T-helper 2 cell treated with Interferon-gamma antibody and Interleukin-4, amounts not matched to agents 5 μg/mL and 100 μg/mL, for 36 hours (primary cell): ENCODE measurements at regions not wholly inside any gene's neighbourhood (a gene's known extent, or its start where the extent isn't known, plus 50 kb on each side); places are given as distances from the start of the nearest gene placed in this dataset.

Source experiments
- DNase-seq: peaks from one replicate; pipeline ENCODE4 v3.0.0; 2021; ENCODE audit warnings: low spot score
- H3K27ac Mint-ChIP-seq: one replicate; pipeline ENCODE4 v1.8.0; 2021; ENCODE audit warnings: mild to moderate bottlenecking, mixed read lengths
- H3K27me3 Mint-ChIP-seq: one replicate; pipeline ENCODE4 v1.8.0; 2021; ENCODE audit warnings: low read depth, mixed read lengths
- H3K36me3 Mint-ChIP-seq: one replicate; pipeline ENCODE4 v1.8.0; 2021; ENCODE audit warnings: low read depth, mixed read lengths
- H3K4me1 Mint-ChIP-seq: one replicate; pipeline ENCODE4 v1.8.0; 2021; ENCODE audit warnings: low read depth, mixed read lengths
- H3K4me3 Mint-ChIP-seq: one replicate; pipeline ENCODE4 v1.8.0; 2022; ENCODE audit warnings: mild to moderate bottlenecking, moderate library complexity, mixed read lengths
- H3K9me3 Mint-ChIP-seq: one replicate; pipeline ENCODE4 v1.8.0; 2021; ENCODE audit warnings: mixed read lengths

DNA sequence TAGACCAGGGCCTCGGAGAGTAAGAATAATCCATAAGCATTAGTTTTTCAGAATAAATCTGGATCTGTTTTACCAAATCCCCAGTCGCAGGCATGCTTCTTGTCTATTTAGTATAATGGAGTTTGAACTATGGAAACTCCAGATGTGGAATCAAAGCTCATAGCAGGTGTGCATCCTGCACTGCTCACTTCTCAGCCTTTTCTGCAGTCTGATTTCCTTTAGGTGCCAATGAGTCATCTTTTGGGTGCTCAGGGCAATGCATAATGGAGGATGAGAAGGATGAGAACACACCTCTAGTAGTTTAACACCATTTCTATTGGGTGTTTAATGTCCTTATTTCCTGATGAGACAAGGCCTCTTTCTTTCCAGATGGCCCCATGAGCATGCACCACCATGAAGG lies 961.2 kb downstream of the TMEM121 start:
- Mint-ChIP-seq H3K4me1 (peaks cover 28% of the 10 kb centered on the region), H3K36me3 (no peaks in the 10 kb centered on the region), H3K4me3 (no peak overlapping the region), H3K27me3 (no peaks in the 10 kb centered on the region), H3K9me3 (no peaks in the 10 kb centered on the region), H3K27ac (no peak overlapping the region)
- DNase-seq: no peak

DNA sequence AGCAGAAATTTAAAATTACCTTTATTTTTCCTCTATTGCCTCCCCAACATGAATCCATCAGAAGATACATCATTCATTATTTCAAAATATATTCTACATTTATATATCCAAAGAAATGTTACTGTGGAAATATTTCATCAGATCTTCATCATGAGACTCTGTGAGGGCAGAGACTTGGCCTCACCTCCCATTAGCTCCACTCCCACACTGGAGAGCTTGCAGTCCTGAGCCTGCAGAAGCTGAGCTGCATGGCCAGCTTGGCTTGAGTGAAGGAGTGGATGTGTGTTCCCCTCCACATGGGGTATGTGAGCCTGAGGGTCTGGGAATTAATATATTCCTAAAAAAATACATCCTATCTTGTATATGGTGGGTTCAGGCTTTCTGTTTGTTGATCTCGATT lies 961.9 kb downstream of the TMEM121 start:
- H3K36me3 Mint-ChIP-seq: no peaks in the 10 kb centered on the region
- DNase-seq: no peak
- H3K4me1 Mint-ChIP-seq: peaks cover 28% of the 10 kb centered on the region
- no peak overlapping the region for H3K4me3 Mint-ChIP-seq
- H3K27me3 Mint-ChIP-seq: no peaks in the 10 kb centered on the region
- H3K27ac Mint-ChIP-seq: no peak overlapping the region
- no peaks in the 10 kb centered on the region for H3K9me3 Mint-ChIP-seq

DNA sequence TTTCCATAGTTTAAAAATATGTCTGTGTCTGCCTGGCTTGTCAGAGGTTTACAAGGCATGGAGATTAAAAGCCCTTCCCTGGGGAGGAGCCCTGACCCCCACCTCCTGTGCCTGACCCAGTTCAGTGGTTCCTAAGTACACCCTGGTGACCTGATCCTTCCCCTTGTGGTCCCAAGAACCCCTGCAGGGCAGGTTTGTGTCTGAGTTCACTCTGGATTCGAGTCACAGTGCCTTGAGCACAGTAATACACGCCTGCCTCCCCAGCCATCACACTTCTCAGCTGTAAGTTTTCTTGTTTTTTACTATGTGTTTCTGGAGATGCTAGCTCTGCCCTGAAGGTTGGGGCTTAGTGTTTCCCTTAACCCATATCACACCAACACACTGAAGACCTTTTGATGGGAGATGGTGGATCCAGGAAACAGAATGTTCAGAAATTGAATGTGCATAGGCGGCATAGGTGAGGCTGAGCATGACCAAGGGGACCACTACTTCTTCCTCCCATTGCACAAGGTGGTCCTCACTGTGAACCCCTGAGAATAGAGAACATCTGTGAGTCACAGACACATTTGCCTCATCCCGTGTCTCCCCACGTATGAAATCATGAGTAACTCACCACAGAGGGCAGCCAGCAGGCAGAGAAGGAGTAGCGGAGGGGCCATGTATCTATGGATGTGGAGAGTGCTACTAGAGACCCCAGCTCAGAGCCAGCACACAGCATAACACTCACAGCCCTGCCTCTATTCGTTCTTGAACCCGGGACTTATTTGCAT lies 962.9 kb downstream of the TMEM121 start:
- Mint-ChIP-seq H3K4me3 (peak overlapping the region; percentile 14), H3K36me3 (no peaks in the 10 kb centered on the region), H3K4me1 (peaks cover 33% of the 10 kb centered on the region), H3K27ac (peak overlapping the region; percentile 27), H3K27me3 (peaks cover 4% of the 10 kb centered on the region), H3K9me3 (no peaks in the 10 kb centered on the region)
- DNase-seq: peak; percentile 53

DNA sequence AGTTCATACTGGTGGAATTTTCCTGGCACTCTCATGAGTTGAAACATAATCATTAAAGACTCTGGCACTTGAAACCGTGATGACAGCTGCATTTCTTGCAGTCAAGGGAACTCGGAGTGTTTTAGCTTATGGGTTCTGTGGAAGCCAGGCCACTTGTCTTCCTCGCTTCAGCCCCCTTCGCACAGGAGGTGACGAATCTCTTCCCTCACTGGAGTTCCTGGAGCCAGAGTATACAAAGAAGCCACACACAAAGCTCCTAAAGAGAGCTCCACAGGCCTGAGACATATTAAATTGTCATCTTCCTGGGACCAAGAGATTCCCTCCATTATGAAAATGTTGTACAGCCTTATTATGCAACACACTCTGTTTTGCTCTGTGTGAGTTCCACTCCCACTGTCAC lies 964.1 kb downstream of the TMEM121 start:
- Mint-ChIP-seq H3K27ac (no peak overlapping the region), H3K4me1 (peaks cover 34% of the 10 kb centered on the region), H3K36me3 (no peaks in the 10 kb centered on the region), H3K27me3 (peaks cover 5% of the 10 kb centered on the region), H3K9me3 (no peaks in the 10 kb centered on the region), H3K4me3 (no peak overlapping the region)
- DNase-seq: no peak

DNA sequence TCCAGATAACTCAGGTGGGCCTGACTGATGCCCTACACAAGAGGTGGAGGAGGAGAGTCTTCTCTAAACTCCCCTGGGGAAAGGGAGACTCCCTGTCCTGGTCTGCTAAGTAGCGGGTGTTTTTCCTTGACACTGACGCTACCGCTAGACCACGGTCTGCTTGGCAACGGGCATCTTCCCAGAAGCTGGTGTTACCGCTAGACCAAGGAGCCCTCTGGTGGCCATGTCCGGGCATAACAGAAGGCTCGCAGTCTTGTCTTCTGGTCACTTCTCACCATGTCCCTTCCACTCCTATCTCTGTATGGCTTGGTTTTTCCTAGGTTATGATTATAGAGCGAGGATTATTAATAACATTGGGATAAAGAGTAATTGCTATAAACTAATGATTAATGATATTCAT lies 965.5 kb downstream of the TMEM121 start:
- Mint-ChIP-seq H3K9me3 (no peaks in the 10 kb centered on the region), H3K27me3 (peaks cover 11% of the 10 kb centered on the region)
- DNase-seq: no peak

DNA sequence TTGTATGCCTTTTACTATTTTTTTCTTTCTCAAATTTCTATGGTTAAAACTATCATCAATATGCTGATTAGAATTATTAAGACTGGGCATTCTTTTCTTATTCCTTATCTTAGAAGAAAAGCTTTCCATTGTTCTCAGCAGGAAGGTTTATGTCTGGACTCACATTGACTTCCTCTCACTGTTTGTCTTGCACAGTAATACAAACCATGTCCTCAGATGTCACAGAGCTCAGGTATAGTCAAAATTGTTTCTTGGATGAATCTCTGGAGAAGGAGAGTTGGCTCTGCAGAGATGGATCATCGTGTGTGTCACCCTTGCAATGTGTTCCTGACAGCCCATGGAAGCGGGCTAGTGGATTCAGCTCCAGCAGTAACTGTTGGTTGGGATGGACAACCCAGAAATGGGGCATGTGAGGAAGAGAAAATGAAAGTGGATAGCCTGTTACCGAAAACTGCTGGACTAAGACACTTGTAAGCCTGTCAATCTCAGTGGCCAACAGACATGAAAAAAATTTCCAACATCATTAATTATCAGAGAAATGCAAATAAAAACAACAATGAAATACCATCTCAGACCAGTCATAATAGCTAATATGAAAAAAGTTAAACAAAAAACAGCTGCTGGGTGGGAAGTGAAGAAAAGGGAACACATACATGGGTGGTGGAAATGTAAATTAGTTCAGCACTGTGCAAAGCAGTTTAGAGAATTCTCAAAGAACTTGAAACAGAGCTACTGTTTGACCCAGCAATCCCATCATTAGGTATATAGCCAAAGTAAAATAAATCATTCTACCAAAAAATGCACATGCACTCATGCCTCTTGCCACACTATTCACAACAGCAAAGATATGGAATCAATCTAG lies 967.8 kb downstream of the TMEM121 start:
- H3K27me3 Mint-ChIP-seq: peaks cover 15% of the 10 kb centered on the region
- H3K36me3 Mint-ChIP-seq: no peaks in the 10 kb centered on the region
- no peaks in the 10 kb centered on the region for H3K9me3 Mint-ChIP-seq
- peaks cover 11% of the 10 kb centered on the region for H3K4me1 Mint-ChIP-seq
- no peak for DNase-seq
- no peak overlapping the region for H3K27ac Mint-ChIP-seq
- peak overlapping the region; percentile 78 for H3K4me3 Mint-ChIP-seq

More for the DNA sequence above, 965.5 kb downstream of the TMEM121 start:
- no peak overlapping the region for H3K4me3 Mint-ChIP-seq
- no peaks in the 10 kb centered on the region for H3K36me3 Mint-ChIP-seq
- H3K4me1 Mint-ChIP-seq: peaks cover 32% of the 10 kb centered on the region
- no peak overlapping the region for H3K27ac Mint-ChIP-seq

DNA sequence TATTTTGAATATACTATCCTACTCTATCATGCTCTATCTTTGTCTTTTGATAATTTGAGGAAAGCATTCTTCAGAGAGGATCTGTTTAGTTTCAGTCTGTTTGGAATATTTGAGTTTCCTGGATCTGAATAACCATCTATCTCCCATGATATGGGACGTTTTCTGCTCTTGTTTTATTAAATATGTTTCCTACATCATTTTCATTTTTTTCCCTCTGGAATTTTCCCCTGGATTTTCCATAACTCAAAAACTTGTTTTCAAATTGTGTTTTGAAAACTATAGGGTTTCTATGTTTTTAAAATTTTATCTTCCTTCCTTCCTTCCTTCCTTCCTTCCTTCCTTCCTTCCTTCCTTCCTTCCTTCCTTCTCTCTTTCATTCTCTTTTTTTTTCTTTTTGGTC lies 974.2 kb downstream of the TMEM121 start:
- H3K4me1 Mint-ChIP-seq: no peaks in the 10 kb centered on the region
- no peak overlapping the region for H3K27ac Mint-ChIP-seq
- no peak for DNase-seq
- peaks cover 54% of the 10 kb centered on the region for H3K27me3 Mint-ChIP-seq
- no peaks in the 10 kb centered on the region for H3K9me3 Mint-ChIP-seq
- no peaks in the 10 kb centered on the region for H3K36me3 Mint-ChIP-seq
- H3K4me3 Mint-ChIP-seq: no peak overlapping the region

DNA sequence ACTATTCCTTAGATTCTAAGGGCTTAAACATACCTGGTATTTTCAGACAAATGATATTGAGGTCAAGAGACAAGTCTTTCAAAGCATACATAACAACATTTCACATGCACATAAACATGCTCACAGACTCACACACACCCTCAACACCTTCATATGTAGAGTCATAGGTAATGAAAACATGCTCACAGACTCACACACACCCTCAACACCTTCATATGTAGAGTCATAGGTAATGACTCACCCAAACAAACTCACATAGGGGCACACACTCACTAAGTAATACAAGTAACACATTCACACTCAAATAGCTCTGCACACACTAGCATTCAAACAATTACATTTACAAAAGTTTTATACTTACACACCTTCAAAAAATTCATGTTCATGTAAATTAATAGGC lies 975.5 kb downstream of the TMEM121 start:
- Mint-ChIP-seq H3K9me3 (no peaks in the 10 kb centered on the region), H3K36me3 (no peaks in the 10 kb centered on the region), H3K4me1 (peaks cover 6% of the 10 kb centered on the region), H3K27ac (no peak overlapping the region), H3K4me3 (no peak overlapping the region), H3K27me3 (peaks cover 52% of the 10 kb centered on the region)
- no peak for DNase-seq

DNA sequence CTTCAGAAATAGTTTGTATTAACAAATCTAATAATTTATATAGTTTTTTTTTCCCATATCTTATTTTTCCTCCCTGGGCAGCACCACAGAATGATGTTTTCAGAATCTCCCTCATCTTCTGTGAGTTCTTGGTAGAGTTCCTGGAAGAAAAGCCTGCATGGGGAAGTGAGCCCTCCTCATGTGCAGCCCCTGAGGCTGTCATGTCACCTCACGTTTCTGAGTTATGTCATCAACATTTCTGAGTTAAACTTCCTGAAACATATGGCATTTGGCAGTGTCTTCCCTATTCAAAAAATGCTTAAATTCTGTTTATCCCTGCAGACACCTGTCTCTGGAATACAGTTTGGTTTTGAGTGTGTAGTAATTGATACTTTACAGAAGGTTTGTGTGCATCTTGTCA lies 979.0 kb downstream of the TMEM121 start:
- Mint-ChIP-seq H3K4me1 (peaks cover 26% of the 10 kb centered on the region), H3K36me3 (no peaks in the 10 kb centered on the region), H3K4me3 (no peak overlapping the region), H3K27ac (no peak overlapping the region), H3K9me3 (no peaks in the 10 kb centered on the region), H3K27me3 (peaks cover 50% of the 10 kb centered on the region)
- no peak for DNase-seq

DNA sequence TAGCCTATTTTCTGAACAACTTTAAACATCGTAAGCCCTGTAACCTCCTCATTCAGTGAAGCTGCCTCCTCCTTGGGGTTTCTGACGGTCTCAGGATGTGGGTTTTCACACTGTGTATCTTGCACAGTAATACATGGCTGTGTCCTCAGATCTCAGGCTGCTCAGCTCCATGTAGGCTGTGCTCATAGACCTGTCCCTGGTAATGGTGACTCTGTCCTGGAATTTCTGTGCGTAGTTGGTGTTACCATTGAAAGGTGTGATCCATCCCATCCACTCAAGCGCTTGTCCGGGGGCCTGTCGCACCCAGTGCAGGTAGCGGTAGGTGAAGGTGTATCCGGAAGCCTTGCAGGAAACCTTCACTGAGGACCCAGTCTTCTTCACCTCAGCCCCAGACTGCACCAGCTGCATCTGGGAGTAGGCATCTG lies 980.5 kb downstream of the TMEM121 start:
- H3K4me1 Mint-ChIP-seq: peaks cover 40% of the 10 kb centered on the region
- peaks cover 44% of the 10 kb centered on the region for H3K27me3 Mint-ChIP-seq
- H3K9me3 Mint-ChIP-seq: no peaks in the 10 kb centered on the region
- peak overlapping the region; percentile 71 for H3K4me3 Mint-ChIP-seq
- no peaks in the 10 kb centered on the region for H3K36me3 Mint-ChIP-seq
- H3K27ac Mint-ChIP-seq: peak overlapping the region; percentile 78
- DNase-seq: no peak

DNA sequence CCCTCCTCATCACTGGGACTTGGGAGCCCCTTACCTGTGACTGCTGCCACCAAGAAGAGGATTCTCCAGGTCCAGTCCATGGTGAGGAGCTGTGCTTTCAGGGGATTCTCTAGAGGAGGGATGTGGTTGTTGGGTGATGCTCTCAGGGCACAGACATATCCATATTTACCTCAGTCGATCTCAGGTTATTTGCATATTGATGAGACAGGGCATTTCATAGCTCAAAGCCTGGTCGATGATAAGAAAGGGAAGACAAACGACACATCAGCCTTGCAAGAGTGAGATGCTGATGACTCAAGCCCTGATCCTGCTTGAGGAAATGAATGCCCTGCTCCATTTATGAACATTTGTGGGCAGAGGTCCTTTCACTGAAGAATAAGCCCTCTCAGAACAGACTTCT lies 981.0 kb downstream of the TMEM121 start:
- peaks cover 42% of the 10 kb centered on the region for H3K4me1 Mint-ChIP-seq
- no peaks in the 10 kb centered on the region for H3K9me3 Mint-ChIP-seq
- no peaks in the 10 kb centered on the region for H3K36me3 Mint-ChIP-seq
- peak overlapping the region; percentile 71 for H3K4me3 Mint-ChIP-seq
- H3K27ac Mint-ChIP-seq: peak overlapping the region; percentile 78
- DNase-seq: no peak
- peaks cover 40% of the 10 kb centered on the region for H3K27me3 Mint-ChIP-seq

DNA sequence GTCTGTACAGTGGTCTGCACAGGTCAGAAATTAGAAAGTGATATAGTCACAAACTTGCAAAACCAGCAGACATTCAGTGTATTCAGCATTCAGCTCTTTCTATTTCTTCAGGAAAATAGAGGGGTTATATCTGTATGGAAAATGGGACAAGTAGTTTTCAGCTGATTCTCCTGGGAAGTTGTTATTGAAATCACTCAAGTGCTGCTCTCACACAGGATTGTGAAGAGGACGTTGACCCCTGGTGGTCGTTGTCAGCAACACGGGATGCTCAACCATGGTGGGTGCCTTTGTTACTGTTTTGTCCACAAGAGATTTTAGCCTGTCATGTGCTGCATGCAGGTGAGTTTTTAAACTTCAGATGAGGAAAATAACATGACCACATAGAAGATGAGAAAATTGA lies 981.8 kb downstream of the TMEM121 start:
- DNase-seq: no peak
- no peak overlapping the region for H3K4me3 Mint-ChIP-seq
- no peaks in the 10 kb centered on the region for H3K36me3 Mint-ChIP-seq
- H3K27me3 Mint-ChIP-seq: peaks cover 37% of the 10 kb centered on the region
- peaks cover 48% of the 10 kb centered on the region for H3K4me1 Mint-ChIP-seq
- peak overlapping the region; percentile 3 for H3K27ac Mint-ChIP-seq
- no peaks in the 10 kb centered on the region for H3K9me3 Mint-ChIP-seq

DNA sequence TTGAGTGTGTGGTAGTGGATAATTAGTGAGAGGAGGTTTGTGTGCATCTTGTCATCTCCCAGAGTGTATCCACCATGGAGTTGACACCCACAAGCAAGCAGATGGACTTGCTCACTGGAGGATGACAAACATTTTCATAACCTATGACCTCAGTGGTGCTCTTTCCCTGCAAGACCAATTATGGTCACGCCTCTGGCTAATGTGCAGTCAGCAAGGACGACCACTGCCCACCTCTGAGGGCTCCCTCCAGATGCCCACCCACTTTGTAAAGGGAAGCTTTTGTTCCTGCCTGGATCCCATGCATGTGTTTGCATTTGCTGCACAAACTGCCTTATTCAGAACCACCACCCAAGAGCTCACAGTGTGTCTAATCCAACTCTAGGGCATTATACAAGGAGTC lies 982.8 kb downstream of the TMEM121 start:
- no peaks in the 10 kb centered on the region for H3K36me3 Mint-ChIP-seq
- H3K9me3 Mint-ChIP-seq: no peaks in the 10 kb centered on the region
- H3K4me1 Mint-ChIP-seq: peaks cover 53% of the 10 kb centered on the region
- no peak overlapping the region for H3K4me3 Mint-ChIP-seq
- peaks cover 39% of the 10 kb centered on the region for H3K27me3 Mint-ChIP-seq
- no peak for DNase-seq
- H3K27ac Mint-ChIP-seq: no peak overlapping the region

DNA sequence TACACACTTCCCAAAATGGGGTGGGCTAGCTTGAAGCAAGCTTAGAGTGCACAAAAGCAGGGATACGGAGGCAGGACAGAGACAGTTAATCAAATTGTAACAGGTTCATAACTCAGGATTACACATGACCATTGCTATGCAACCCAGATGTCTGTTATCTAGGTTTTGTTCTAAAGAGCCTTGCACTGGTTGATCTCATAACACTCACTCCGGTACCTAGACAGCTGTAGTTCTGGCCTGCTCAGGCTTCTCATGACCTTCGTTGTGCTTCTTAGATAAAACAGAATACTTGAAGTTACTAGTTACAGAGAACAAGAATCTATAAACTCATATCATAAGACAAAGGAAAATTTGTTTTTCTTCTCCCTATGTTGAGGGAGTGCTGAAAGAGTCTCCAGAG lies 983.4 kb downstream of the TMEM121 start:
- no peak overlapping the region for H3K27ac Mint-ChIP-seq

More for the DNA sequence above, 983.4 kb downstream of the TMEM121 start:
- Mint-ChIP-seq H3K36me3 (no peaks in the 10 kb centered on the region), H3K9me3 (no peaks in the 10 kb centered on the region), H3K27me3 (peaks cover 35% of the 10 kb centered on the region), H3K4me1 (peaks cover 53% of the 10 kb centered on the region), H3K4me3 (no peak overlapping the region)
- DNase-seq: no peak
